ENCODE measurements at regions not wholly inside any gene's neighbourhood (a gene's known extent, or its start where the extent isn't known, plus 50 kb on each side); places are given as distances from the start of the nearest gene placed in this dataset.

DNA sequence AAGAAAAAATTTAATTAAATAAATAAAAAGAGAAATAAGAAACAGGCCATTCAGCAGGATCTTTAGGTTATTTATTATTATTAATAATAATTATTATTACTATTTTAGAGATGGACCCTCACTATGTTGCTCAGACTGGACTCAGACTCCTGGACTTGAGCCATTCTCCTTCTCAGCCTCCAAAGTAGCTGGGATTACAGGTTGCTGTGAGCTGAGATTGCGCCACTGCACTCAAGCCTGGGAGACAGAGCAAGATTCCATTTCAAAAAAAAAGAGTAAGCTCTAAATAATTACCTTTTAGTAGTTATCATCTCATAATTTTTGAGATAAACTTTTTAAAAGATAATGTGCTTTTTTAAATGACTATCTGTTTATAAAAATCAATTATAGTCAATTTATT lies 1102.8 kb upstream of the GJE1 start:
- TF ChIP-seq, protein P1, sequence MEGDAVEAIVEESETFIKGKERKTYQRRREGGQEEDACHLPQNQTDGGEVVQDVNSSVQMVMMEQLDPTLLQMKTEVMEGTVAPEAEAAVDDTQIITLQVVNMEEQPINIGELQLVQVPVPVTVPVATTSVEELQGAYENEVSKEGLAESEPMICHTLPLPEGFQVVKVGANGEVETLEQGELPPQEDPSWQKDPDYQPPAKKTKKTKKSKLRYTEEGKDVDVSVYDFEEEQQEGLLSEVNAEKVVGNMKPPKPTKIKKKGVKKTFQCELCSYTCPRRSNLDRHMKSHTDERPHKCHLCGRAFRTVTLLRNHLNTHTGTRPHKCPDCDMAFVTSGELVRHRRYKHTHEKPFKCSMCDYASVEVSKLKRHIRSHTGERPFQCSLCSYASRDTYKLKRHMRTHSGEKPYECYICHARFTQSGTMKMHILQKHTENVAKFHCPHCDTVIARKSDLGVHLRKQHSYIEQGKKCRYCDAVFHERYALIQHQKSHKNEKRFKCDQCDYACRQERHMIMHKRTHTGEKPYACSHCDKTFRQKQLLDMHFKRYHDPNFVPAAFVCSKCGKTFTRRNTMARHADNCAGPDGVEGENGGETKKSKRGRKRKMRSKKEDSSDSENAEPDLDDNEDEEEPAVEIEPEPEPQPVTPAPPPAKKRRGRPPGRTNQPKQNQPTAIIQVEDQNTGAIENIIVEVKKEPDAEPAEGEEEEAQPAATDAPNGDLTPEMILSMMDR (IDR thresholded peaks at IDR 0.05; ENCODE audit: poor library complexity), result no peak
- no peak for TF ChIP-seq EZH2 (IDR thresholded peaks at IDR 0.05; ENCODE audit: borderline replicate concordance)
- no peak for TF ChIP-seq EZH2phosphoT487 (IDR thresholded peaks at IDR 0.05; ENCODE audit: low read depth, severe bottlenecking, unreplicated experiment)

Data from hepatocyte (in vitro differentiated cells).